GM19099 (cell line): ENCODE measurements at regions not wholly inside any gene's neighbourhood (a gene's known extent, or its start where the extent isn't known, plus 50 kb on each side); places are given as distances from the start of the nearest gene placed in this dataset.

Source experiments
- POLR2A ChIP-seq: IDR thresholded peaks from 3 replicates; pipeline ENCODE4 v1.6.1; 2011; ENCODE audit warnings: low read depth; ENCODE audit not compliant: insufficient read length; ENCODE audit errors: extremely low read depth

DNA sequence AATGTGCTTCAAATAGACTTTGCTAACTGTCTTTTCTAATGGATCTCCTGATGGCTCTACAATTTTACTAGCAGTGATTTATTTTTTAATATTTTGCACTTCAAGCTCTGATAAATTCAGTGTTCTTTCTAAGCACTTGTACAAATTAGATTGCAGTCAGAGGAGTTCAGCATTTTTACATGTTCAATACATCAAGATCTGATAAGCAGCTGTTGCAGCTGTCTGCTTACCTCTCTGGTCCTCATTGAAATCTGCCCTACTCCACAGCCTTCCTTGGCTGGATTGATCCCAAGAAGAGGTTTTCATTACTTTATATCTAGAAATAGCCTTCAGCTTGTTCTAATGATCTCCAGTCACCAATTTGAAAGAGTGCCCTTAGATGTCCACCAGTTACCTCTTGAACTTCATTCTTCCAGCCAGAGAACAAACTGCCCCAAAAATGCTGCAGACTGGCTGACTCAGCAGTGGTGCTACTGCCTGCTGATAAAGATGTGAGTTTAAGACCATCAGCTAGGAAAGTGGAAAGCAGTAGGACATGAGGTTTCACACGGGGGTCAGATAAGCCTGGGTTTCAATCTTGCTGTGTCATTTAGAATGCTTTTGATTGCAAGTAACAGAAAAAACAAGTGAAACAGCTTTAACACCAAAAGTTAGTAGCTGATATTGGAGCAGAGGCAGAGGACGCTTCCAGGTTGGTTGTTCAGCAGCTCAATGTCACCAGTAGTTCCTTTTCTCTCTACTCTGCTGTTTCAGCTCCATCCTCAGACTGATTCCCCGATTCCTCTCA lies 350.9 kb upstream of the NPVF start:
- no peak for TF ChIP-seq POLR2A

DNA sequence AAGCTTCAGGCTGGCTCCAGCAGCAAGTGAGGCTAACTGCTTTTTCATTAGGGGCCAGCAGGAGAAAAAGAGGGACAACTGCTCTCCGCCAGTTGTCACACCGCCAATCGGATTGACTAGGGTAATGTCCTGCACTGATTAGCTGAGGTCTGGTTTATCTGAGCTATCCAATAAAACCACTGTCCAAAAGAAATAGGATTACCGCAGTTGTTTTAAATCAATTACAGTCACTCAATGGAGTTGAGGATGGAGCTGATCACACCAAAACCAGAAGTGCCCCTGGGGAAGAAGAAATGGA lies 351.4 kb upstream of the NPVF start:
- no peak for TF ChIP-seq POLR2A

DNA sequence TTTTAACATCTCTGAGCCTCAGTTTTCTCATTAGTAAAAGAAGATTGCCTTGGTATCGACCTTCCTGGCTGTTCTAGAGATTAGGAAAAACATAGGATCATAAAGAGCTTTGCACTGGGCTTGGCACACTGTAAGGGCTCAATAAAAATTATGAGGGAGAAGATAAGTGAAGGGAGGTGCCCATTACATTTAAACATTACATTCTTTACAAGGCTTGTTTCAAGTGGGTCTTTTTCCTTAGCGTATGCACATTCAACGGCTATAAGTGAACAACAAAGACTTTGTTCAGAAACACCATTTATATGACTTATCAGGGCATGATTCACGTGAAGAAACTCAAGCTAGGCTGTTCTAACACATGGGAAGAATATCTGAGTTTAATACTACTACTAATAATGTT lies 351.9 kb upstream of the NPVF start:
- no peak for TF ChIP-seq POLR2A

DNA sequence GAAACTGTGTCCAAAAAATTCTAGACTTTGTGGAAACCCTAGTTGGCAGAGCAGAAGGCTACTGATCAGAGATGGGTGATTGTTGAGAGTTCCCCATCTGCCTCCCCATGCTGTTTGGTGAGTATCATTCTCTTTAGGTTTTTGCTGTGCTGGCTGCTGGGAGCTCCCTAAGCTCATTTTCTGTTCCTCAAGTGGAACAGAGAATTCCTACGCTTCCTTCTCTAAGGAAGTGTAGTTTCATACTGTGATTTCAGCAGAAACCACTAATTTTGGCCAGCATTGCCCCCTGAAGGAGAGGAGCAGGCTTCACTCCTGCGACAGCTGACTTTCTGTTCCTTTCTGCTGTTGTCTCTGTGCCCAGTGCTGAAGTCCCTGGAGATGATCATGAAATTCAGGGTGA lies 355.3 kb upstream of the NPVF start:
- TF ChIP-seq POLR2A = no peak

DNA sequence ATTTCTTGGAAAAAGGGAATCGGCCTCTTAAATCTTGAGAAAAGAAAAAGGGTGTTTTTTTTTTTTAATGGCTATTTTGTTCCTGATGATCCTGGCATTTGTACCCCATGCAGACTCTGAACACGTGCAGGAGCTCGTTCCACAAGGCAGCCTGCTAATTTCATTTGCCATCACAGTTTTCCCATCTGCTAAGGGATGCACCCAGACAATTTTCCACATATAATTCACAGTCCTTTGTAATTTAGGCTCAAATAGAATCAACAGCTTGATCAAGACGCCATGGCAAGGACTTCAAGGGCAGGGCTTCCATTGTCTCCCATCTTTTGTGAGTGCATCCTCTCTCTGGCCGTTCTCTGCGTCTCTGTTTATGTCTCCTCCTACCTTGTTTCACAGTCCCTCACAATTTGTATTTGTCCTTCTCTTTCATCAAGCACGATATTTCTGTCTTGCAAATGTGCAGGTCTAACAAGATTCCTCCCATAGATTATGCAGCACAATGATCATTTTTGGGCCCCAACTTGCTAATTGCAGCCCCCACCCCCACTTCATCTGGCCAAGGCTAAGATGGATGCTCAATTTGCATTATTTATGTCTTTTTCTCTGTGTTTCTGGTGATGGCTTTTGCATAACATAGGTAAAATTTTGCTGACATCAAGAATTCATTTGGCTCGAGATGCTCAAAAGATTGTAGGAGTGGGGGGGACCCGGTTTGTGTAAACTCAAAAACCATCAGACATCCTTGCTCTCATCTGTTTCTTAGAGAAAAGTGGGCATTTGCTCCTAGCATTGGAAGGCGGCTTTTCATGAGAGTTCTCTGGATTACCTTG lies 356.0 kb upstream of the NPVF start:
- no peak for TF ChIP-seq POLR2A

DNA sequence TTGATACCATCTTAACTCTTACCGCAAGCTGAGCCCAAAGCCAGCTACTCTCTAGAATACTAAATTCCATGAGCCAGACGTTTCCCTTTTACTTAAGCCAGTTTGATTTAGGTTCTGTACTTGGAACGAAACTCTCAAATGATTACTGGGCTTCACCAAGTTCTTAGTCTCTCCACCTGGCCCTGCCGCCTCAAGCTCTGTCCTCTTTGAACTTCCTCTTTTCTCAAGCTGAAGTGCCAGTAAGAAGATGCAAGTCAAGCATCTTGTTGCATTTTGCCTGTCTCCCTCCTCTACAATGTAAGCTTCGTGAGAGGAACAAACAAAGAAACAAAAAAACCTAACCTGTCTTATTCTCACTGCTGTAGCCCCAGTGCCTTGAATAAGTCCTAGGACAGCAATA lies 358.2 kb upstream of the NPVF start:
- TF ChIP-seq POLR2A = no peak

DNA sequence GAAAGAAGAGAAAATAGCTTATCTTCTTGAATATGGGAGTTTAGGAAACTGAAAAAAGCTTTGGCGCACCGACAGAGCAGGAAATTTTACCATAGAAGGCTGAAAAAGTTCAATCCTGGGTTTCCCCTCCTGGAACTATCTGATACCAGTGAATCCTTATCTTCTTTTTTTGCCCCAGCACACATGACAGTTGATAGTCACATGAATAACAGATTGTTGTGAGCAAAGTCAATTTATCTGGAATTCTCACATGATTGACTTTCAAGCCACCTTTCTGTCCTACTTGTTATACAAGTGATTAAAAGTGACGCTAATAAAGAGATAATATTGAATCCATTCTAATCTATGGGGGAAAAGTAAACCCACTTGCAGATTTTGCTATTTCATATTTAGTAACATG lies 365.8 kb upstream of the NPVF start:
- TF ChIP-seq POLR2A = no peak

DNA sequence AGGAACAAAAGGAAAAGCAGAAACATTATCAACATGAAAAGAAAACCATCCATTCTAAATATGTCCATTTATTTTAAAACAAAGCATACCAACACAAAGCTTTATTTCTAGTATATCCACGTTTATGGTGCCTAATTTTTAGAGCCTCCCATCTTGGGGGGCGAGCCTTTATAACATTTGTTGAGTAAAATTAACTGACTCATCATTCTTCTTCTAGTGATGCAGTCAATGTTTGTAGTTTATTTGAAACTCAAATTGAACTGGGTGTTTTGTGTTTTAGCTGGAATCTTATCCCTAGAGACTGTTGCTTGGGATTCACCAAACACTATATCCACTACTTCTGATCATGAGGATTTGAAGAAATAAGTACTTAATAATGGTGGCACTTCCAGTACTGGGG lies 366.4 kb upstream of the NPVF start:
- no peak for TF ChIP-seq POLR2A

DNA sequence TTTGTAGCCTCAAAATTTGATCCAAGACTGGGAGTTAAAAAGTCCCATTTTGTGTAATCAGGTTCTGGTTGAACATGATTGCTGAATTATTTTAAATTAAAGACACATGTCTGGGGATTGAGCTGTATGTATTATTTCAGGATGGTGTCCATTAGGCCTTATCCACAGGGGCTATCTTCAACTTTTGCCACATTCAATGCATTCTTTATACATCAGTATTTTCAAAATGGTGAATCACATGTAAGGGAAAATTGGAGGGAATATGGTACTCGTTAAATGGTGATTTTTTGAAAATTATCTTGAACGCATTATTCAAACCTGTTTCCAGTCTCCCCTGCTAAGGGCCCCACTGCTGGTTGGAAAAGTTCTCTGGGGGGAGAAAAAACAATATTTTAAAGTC lies 367.7 kb upstream of the NPVF start:
- no peak for TF ChIP-seq POLR2A

DNA sequence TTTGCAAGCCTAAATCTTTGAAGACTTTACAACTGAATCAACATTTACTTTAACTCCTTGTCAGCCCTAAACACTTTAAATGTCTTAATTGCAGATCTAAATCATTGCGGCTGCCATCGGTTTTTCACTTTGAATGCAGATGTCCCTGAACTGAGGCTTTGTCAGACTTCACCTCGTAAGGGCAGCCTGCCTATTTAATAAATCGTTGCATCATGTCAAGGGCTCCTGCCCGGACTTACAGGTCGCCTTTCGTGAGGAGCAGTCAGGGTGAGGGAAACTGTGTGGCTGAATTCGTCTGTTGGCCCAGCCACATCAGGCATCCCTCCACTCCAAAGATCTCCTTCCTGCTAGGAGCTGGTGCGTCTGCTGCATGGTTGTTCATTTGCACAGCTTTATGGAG lies 368.2 kb upstream of the NPVF start:
- TF ChIP-seq POLR2A = no peak

DNA sequence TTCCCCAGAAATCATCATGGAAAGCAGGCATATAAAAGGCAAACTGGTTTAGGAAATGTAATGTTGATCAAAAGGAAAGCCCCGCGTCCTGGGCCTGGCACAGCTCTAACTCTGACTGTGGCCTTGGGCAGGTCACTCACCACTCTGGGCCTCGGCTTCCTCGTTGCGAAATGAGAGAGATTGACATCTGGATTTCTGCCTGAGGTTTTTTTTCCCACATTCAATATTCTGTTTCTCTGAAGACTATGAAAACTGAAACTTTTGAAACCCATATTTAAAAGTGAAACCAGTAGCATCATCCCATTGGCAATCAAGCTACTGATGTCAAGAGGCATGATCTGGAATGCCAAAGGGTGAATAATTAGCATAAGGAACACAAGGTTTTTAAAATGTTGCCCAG lies 369.7 kb upstream of the NPVF start:
- no peak for TF ChIP-seq POLR2A

DNA sequence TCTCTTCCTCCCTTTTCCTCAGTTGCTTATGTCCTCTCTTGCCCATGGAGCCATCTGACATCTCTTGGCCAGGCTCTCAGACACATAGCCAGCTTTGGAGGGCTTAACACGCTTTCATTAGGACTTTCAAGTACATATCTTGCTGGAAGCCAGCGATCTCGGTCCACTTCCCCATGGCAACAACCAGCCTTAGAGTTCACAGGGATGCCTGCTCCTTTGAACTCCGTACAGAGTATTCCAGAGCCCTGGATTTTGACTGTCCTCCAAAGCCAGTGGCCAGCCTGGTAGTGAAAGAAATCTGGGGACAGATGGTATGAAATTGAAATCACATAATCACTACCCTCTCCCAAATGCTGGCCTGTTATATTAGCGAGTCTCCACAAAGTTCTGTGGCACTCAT lies 370.5 kb upstream of the NPVF start:
- no peak for TF ChIP-seq POLR2A

DNA sequence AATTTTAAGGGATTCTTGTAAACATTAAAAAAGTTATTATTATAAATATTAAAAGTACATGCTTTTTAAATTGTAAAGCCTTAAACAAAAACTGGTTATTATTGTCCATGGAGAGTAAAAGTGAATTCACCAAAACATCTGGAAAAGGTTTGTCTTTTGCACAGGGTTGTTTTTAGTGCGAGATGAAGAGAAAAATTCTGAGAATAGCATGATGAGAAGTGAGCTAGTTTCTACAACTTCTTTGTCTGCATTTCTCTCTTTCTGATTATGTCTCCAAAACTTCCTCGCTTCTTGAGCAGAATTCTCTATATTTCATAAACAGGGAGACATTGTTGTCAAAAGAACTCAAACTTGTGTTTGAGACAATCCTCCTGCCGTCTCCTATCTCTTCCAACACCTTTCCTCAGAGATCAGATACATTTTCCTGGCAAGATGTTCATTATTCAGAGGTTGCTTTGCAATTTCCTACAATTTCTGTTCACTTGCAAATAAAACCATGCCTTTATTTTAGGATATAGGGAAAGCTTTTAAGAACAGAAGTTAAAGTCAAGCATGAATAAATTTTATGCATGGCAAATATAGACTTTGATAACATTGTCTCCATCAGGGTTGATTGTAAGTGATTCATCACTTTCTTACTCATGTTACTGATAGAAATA lies 372.1 kb upstream of the NPVF start:
- no peak for TF ChIP-seq POLR2A

DNA sequence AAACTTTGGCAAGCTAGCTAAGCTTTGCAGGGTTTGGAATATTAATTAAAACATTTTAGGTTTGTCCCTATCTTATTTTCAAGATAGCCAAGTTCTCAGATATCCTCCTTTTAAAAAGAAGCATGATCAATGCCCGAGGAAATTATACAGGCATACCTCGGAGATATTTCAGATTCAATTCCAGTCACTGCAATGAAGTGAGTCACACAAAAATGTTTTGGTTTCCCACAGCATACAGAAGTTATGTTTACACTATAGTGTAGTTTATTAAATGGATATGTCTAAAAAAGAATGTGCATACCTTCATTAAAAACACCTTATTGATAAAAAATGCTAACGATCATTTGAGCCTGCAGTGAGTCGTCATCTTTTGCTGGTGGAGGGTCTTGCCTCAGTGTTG lies 382.9 kb upstream of the NPVF start:
- no peak for TF ChIP-seq POLR2A

DNA sequence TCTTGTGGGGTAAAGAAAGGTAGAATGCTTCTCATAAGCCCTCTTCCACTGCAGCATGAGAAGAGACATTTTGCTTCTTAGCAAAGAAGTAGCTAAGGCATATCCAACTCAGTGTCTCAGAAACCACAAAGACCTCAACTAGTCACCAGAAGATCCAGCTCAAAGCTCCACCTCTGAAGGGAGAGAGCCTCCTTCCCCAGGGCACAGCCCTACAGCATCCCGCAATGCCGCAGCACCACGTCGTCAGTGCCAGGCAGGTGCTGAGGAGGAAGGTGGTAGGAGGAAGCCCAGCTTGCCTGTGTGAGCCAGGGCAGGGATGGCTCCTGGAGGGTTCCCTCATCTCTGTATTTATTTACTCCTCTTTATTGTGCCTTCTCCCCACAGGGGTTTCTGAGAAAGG lies 385.6 kb upstream of the NPVF start:
- no peak for TF ChIP-seq POLR2A

DNA sequence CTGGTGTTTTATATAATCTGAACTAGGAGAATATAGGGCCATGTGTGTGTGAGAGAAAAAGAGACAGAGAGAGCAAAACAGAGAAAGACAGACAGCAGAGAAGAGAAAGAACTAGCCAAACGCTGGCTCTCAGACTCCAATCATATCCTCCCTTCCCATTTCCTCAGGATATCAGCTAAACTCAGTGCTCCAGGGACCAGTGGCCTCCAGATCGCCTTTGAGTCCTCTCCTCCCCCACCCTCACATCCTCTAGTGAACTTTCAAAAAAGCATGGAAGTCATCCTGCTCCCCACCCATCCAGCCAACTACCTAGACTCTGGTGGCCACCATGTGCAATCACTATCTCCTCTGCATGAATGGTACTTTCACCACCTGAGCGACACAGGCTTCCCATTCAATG lies 386.1 kb upstream of the NPVF start:
- no peak for TF ChIP-seq POLR2A
